Suprapubic skin (tissue), 4 donors: ENCODE measurements at regions not wholly inside any gene's neighbourhood (a gene's known extent, or its start where the extent isn't known, plus 50 kb on each side); places are given as distances from the start of the nearest gene placed in this dataset.

Source experiments
- EP300 ChIP-seq: sonication (generic); formaldehyde crosslinking; IDR thresholded peaks from one replicate; pipeline ENCODE4 v1.6.1; 2017; ENCODE audit warnings: antibody characterized with exemption
- POLR2A ChIP-seq, 2 donors: fragments of 450-650 bp; IDR thresholded peaks; one replicate each; pipeline ENCODE4 v1.6.1; 2017; ENCODE audit warnings: antibody characterized with exemption in 2 of 2, mild to moderate bottlenecking in 2 of 2, moderate library complexity in 2 of 2
- POLR2AphosphoS5 ChIP-seq, 3 donors: sonication (generic); formaldehyde crosslinking; IDR thresholded peaks; one replicate each; pipeline ENCODE4 v1.6.1; 2017; ENCODE audit warnings: antibody characterized with exemption in 3 of 3
- TF ChIP-seq, protein P1 (sequence below), 2 donors: fragments of 200-600 bp in 1 of 2; fragments of 450-650 bp in 1 of 2; sonication (generic) in 1 of 2; IDR thresholded peaks; one replicate each; pipeline ENCODE4 v1.5.1; 2016 to 2019; ENCODE audit warnings: antibody characterized with exemption in 2 of 2, mild to moderate bottlenecking in 1 of 2, moderate library complexity in 1 of 2

DNA sequence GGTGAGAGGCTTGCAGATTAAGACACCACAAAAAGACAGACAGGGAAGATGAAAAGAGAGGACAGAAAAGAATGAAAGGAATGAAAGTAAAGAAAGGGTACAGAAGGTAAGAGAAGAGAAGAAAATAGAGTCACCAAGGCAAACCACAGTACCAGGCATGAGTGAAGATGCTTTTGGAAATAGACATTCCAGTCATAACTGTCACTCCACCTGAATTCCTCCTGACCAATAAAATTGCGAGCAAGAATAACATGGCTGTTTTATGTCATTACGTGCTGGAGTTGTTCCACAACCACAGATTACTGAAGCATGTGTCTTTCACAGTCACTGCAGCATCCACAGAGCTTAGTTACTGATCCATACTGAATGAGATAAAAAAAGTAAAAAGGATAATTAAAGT lies 864.9 kb upstream of the SLIT2 start:
- TF ChIP-seq POLR2A (IDR thresholded peaks at IDR 0.05) (no peak), EP300 (no peak), POLR2AphosphoS5 (IDR thresholded peaks at IDR 0.05) (no peak)
- TF ChIP-seq, protein P1, sequence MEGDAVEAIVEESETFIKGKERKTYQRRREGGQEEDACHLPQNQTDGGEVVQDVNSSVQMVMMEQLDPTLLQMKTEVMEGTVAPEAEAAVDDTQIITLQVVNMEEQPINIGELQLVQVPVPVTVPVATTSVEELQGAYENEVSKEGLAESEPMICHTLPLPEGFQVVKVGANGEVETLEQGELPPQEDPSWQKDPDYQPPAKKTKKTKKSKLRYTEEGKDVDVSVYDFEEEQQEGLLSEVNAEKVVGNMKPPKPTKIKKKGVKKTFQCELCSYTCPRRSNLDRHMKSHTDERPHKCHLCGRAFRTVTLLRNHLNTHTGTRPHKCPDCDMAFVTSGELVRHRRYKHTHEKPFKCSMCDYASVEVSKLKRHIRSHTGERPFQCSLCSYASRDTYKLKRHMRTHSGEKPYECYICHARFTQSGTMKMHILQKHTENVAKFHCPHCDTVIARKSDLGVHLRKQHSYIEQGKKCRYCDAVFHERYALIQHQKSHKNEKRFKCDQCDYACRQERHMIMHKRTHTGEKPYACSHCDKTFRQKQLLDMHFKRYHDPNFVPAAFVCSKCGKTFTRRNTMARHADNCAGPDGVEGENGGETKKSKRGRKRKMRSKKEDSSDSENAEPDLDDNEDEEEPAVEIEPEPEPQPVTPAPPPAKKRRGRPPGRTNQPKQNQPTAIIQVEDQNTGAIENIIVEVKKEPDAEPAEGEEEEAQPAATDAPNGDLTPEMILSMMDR (IDR thresholded peaks at IDR 0.05): no peak
